Hematopoietic multipotent progenitor cell treated with erythropoietin and hydrocortisone succinate and interleukin-3 and kit ligand, for 17 days (in vitro differentiated cells): ENCODE measurements at regions not wholly inside any gene's neighbourhood (a gene's known extent, or its start where the extent isn't known, plus 50 kb on each side); places are given as distances from the start of the nearest gene placed in this dataset.

Source experiments
- DNase-seq: peaks from one replicate; pipeline ENCODE4 v3.0.0-alpha.2; 2015; ENCODE audit warnings: low spot score

- DNase-seq: no peak
These were observed 161.1 kb upstream of the SLC39A10 start for GRCh38 chr2:195495966-195496365.

GRCh38 chr2:195495351-195495750 lies 161.7 kb upstream of the SLC39A10 start:
- no peak for DNase-seq

- DNase-seq: no peak
These were observed 162.6 kb upstream of the SLC39A10 start for GRCh38 chr2:195494451-195494850.

- no peak for DNase-seq
These were observed 163.6 kb upstream of the SLC39A10 start for GRCh38 chr2:195493416-195493815.

GRCh38 chr2:195490319-195490718 lies 166.7 kb upstream of the SLC39A10 start:
- DNase-seq: no peak

GRCh38 chr2:195489101-195489500 lies 167.9 kb upstream of the SLC39A10 start:
- no peak for DNase-seq

GRCh38 chr2:195488567-195488966 lies 168.5 kb upstream of the SLC39A10 start:
- DNase-seq: no peak

GRCh38 chr2:195486987-195487644 lies 169.9 kb upstream of the SLC39A10 start:
- peak; percentile 15 for DNase-seq

- DNase-seq: no peak
These were observed 170.5 kb upstream of the SLC39A10 start for GRCh38 chr2:195486520-195486919.

GRCh38 chr2:195482010-195482409 lies 175.0 kb upstream of the SLC39A10 start:
- no peak for DNase-seq

- DNase-seq: no peak
These were observed 176.9 kb upstream of the SLC39A10 start for GRCh38 chr2:195480121-195480520.

GRCh38 chr2:195479407-195479806 lies 177.6 kb upstream of the SLC39A10 start:
- no peak for DNase-seq

- DNase-seq: no peak
These were observed 179.0 kb upstream of the SLC39A10 start for GRCh38 chr2:195477996-195478382.

- no peak for DNase-seq
These were observed 179.6 kb upstream of the SLC39A10 start for GRCh38 chr2:195477248-195477995.

- DNase-seq: no peak
These were observed 181.7 kb upstream of the SLC39A10 start for GRCh38 chr2:195475336-195475735.

- no peak for DNase-seq
These were observed 183.2 kb upstream of the SLC39A10 start for GRCh38 chr2:195473862-195474261.

GRCh38 chr2:195472501-195473234 lies 184.4 kb upstream of the SLC39A10 start:
- DNase-seq: no peak

- no peak for DNase-seq
These were observed 185.2 kb upstream of the SLC39A10 start for GRCh38 chr2:195471807-195472206.

GRCh38 chr2:195471163-195471562 lies 185.9 kb upstream of the SLC39A10 start:
- no peak for DNase-seq

- no peak for DNase-seq
These were observed 186.4 kb upstream of the SLC39A10 start for GRCh38 chr2:195470622-195471021.

GRCh38 chr2:195468771-195469170 lies 188.3 kb upstream of the SLC39A10 start:
- DNase-seq: no peak

GRCh38 chr2:195466427-195466826 lies 190.6 kb upstream of the SLC39A10 start:
- no peak for DNase-seq

GRCh38 chr2:195461010-195461409 lies 196.0 kb upstream of the SLC39A10 start:
- DNase-seq: no peak
